ENCODE measurements at regions not wholly inside any gene's neighbourhood (a gene's known extent, or its start where the extent isn't known, plus 50 kb on each side); places are given as distances from the start of the nearest gene placed in this dataset.

DNA sequence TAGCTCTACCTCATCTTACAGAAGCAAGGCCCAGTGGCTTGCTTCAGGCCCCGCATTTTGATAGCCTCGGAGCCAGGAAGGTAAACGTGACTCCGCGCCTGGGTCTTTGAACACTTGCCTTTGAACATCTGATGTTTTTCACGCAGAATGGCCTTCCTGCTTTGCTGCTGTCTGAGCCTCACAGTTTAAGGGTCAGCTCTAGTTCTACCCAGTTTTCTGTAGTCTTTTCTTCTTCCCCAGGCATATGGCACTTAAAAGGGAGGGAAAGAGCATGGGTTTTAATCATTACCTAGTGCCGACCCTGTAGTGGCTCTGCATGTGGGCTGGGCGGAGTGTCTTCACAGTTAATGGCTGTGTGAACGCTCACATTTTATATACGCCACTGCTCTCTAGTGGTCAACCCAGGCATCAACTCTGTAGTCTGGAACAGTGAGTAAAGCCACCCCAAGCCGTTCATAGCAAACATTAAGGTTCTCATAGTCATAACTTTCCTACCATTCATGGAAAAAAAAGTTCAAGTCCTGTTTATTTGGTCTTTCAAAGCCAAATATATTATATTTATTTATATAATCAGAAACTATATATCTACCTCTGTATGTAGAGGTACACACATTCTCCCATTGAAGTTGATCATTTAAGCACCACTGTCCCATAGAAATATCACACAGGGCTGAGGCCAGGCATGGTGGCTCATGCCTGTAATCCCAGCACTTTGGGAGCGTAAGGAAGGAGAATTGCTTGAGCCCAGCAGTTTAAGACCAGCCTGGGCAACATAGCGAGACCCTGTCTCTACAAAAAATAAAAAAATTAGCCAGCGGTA is 78.1 kb downstream of the IER5 start (continued):
- TF ChIP-seq, protein P1, sequence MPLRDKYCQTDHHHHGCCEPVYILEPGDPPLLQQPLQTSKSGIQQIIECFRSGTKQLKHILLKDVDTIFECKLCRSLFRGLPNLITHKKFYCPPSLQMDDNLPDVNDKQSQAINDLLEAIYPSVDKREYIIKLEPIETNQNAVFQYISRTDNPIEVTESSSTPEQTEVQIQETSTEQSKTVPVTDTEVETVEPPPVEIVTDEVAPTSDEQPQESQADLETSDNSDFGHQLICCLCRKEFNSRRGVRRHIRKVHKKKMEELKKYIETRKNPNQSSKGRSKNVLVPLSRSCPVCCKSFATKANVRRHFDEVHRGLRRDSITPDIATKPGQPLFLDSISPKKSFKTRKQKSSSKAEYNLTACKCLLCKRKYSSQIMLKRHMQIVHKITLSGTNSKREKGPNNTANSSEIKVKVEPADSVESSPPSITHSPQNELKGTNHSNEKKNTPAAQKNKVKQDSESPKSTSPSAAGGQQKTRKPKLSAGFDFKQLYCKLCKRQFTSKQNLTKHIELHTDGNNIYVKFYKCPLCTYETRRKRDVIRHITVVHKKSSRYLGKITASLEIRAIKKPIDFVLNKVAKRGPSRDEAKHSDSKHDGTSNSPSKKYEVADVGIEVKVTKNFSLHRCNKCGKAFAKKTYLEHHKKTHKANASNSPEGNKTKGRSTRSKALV (CRISPR knock-in tag; IDR thresholded peaks at IDR 0.05) = no peak; the same call in 1 of the 2 replicates
- TF ChIP-seq ZNF430 (CRISPR knock-in tag; IDR thresholded peaks at IDR 0.05) (no peak), HNRNPH1 (optimal IDR thresholded peaks at IDR 0.05; ENCODE audit: low read depth, low read length) (no peak), POLR2AphosphoS5 (IDR thresholded peaks at IDR 0.05; ENCODE audit: low read depth, low read length) (no peak), ATF7-NPFF (CRISPR knock-in tag; IDR thresholded peaks at IDR 0.05; ENCODE audit: low read depth) (no peak), ZNF552 (CRISPR knock-in tag; IDR thresholded peaks at IDR 0.05; ENCODE audit: borderline replicate concordance) (no peak), NONO (IDR thresholded peaks at IDR 0.05) (no peak), NONO (CRISPR knock-in tag; conservative IDR thresholded peaks at IDR 0.05) (no peak), RBFOX2 (IDR thresholded peaks at IDR 0.05; ENCODE audit: low read depth, low read length) (no peak), ZFP90 (CRISPR knock-in tag; IDR thresholded peaks at IDR 0.05; ENCODE audit: borderline replicate concordance) (no peak), ZBTB20 (CRISPR knock-in tag; IDR thresholded peaks at IDR 0.05; ENCODE audit: borderline replicate concordance, low read depth) (no peak), NAIF1 (CRISPR knock-in tag; IDR thresholded peaks at IDR 0.05; ENCODE audit: borderline replicate concordance) (no peak), FOSL1 (CRISPR knock-in tag; IDR thresholded peaks at IDR 0.05; ENCODE audit: borderline replicate concordance) (no peak)
- TF ChIP-seq, protein P2, sequence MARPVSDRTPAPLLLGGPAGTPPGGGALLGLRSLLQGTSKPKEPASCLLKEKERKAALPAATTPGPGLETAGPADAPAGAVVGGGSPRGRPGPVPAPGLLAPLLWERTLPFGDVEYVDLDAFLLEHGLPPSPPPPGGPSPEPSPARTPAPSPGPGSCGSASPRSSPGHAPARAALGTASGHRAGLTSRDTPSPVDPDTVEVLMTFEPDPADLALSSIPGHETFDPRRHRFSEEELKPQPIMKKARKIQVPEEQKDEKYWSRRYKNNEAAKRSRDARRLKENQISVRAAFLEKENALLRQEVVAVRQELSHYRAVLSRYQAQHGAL (CRISPR knock-in tag; IDR thresholded peaks at IDR 0.05; ENCODE audit: not compliant biosample characterization) = no peak
- TF ChIP-seq, protein P3, sequence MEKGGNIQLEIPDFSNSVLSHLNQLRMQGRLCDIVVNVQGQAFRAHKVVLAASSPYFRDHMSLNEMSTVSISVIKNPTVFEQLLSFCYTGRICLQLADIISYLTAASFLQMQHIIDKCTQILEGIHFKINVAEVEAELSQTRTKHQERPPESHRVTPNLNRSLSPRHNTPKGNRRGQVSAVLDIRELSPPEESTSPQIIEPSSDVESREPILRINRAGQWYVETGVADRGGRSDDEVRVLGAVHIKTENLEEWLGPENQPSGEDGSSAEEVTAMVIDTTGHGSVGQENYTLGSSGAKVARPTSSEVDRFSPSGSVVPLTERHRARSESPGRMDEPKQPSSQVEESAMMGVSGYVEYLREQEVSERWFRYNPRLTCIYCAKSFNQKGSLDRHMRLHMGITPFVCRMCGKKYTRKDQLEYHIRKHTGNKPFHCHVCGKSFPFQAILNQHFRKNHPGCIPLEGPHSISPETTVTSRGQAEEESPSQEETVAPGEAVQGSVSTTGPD (CRISPR knock-in tag; IDR thresholded peaks at IDR 0.05) = no peak
- TF ChIP-seq, protein P4, sequence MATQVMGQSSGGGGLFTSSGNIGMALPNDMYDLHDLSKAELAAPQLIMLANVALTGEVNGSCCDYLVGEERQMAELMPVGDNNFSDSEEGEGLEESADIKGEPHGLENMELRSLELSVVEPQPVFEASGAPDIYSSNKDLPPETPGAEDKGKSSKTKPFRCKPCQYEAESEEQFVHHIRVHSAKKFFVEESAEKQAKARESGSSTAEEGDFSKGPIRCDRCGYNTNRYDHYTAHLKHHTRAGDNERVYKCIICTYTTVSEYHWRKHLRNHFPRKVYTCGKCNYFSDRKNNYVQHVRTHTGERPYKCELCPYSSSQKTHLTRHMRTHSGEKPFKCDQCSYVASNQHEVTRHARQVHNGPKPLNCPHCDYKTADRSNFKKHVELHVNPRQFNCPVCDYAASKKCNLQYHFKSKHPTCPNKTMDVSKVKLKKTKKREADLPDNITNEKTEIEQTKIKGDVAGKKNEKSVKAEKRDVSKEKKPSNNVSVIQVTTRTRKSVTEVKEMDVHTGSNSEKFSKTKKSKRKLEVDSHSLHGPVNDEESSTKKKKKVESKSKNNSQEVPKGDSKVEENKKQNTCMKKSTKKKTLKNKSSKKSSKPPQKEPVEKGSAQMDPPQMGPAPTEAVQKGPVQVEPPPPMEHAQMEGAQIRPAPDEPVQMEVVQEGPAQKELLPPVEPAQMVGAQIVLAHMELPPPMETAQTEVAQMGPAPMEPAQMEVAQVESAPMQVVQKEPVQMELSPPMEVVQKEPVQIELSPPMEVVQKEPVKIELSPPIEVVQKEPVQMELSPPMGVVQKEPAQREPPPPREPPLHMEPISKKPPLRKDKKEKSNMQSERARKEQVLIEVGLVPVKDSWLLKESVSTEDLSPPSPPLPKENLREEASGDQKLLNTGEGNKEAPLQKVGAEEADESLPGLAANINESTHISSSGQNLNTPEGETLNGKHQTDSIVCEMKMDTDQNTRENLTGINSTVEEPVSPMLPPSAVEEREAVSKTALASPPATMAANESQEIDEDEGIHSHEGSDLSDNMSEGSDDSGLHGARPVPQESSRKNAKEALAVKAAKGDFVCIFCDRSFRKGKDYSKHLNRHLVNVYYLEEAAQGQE (IDR thresholded peaks at IDR 0.05; ENCODE audit: borderline replicate concordance in 1 of 2, low read depth in 1 of 2, low read length in 2 of 2) = no peak
- TF ChIP-seq, protein P5, sequence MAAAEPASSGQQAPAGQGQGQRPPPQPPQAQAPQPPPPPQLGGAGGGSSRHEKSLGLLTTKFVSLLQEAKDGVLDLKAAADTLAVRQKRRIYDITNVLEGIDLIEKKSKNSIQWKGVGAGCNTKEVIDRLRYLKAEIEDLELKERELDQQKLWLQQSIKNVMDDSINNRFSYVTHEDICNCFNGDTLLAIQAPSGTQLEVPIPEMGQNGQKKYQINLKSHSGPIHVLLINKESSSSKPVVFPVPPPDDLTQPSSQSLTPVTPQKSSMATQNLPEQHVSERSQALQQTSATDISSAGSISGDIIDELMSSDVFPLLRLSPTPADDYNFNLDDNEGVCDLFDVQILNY (CRISPR knock-in tag; conservative IDR thresholded peaks at IDR 0.05) = no peak
- TF ChIP-seq, protein P6, sequence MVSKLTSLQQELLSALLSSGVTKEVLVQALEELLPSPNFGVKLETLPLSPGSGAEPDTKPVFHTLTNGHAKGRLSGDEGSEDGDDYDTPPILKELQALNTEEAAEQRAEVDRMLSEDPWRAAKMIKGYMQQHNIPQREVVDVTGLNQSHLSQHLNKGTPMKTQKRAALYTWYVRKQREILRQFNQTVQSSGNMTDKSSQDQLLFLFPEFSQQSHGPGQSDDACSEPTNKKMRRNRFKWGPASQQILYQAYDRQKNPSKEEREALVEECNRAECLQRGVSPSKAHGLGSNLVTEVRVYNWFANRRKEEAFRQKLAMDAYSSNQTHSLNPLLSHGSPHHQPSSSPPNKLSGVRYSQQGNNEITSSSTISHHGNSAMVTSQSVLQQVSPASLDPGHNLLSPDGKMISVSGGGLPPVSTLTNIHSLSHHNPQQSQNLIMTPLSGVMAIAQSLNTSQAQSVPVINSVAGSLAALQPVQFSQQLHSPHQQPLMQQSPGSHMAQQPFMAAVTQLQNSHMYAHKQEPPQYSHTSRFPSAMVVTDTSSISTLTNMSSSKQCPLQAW (CRISPR knock-in tag; IDR thresholded peaks at IDR 0.05) = 0 out of 2 replicates have a peak, but pooled peaks have one; percentile 33
